Bronchial epithelial cell (primary cell): ENCODE measurements at regions not wholly inside any gene's neighbourhood (a gene's known extent, or its start where the extent isn't known, plus 50 kb on each side); places are given as distances from the start of the nearest gene placed in this dataset.

Experiments used
- DNase-seq: peaks from one replicate; pipeline ENCODE4 v3.0.0-alpha.2; 2010; ENCODE audit warnings: low read depth
- FAIRE-seq: peaks from 2 replicates; lab custom pipeline; 2011; peaks lifted over from hg19 to GRCh38; lab: Jason Lieb, UNC
- H3K27me3 ChIP-seq: 2 replicates; pipeline ENCODE4 v1.5.1; 2011; ENCODE audit warnings: low read length; ENCODE audit not compliant: control insufficient read depth, insufficient read depth
- H3K36me3 ChIP-seq: 2 replicates; pipeline ENCODE4 v1.5.1; 2011; ENCODE audit warnings: low read length; ENCODE audit not compliant: control insufficient read depth, insufficient read depth
- H3K4me3 ChIP-seq: 2 replicates; pipeline ENCODE4 v1.5.1; 2011; ENCODE audit warnings: mild to moderate bottlenecking, low read depth, low read length, control low read depth
- CTCF ChIP-seq: IDR thresholded peaks from 2 replicates; pipeline ENCODE4 v1.5.1; 2011; ENCODE audit warnings: mild to moderate bottlenecking, moderate library complexity, low read length, control low read depth, inconsistent platforms; ENCODE audit not compliant: insufficient read depth, severe bottlenecking

GRCh38 chr2:39597314-39597713, 68.4 kb upstream of the TMEM178A start:
- Histone ChIP-seq H3K27me3 (no peaks in the 10 kb centered on the region), H3K36me3 (no peaks in the 10 kb centered on the region), H3K4me3 (no peak overlapping the region)
- TF ChIP-seq CTCF: no peak
- DNase-seq (no peak), FAIRE-seq (no peak)

GRCh38 chr2:39602616-39603015, 63.1 kb upstream of the TMEM178A start:
- DNase-seq: no peak
- Histone ChIP-seq H3K4me3 (no peak overlapping the region), H3K36me3 (no peaks in the 10 kb centered on the region), H3K27me3 (no peaks in the 10 kb centered on the region)
- no peak for FAIRE-seq
- no peak for TF ChIP-seq CTCF

- no peaks in the 10 kb centered on the region for H3K27me3 ChIP-seq
- TF ChIP-seq CTCF: no peak
- no peaks in the 10 kb centered on the region for H3K36me3 ChIP-seq
- DNase-seq (peak; percentile 26), FAIRE-seq (no peak)
- H3K4me3 ChIP-seq: no peak overlapping the region
Measured at GRCh38 chr2:39603436-39603835, 62.3 kb upstream of the TMEM178A start.

- peaks cover 3% of the 10 kb centered on the region for H3K27me3 ChIP-seq
- no peaks in the 10 kb centered on the region for H3K36me3 ChIP-seq
- TF ChIP-seq CTCF: no peak
- no peak overlapping the region for H3K4me3 ChIP-seq
- FAIRE-seq (no peak), DNase-seq (no peak)
Measured at GRCh38 chr2:39604866-39605265, 60.9 kb upstream of the TMEM178A start.

- DNase-seq (no peak), FAIRE-seq (no peak)
- Histone ChIP-seq H3K4me3 (no peak overlapping the region), H3K36me3 (no peaks in the 10 kb centered on the region), H3K27me3 (peaks cover 3% of the 10 kb centered on the region)
- no peak for TF ChIP-seq CTCF
Measured at GRCh38 chr2:39606585-39606984, 59.1 kb upstream of the TMEM178A start.

- no peak for TF ChIP-seq CTCF
- no peaks in the 10 kb centered on the region for H3K36me3 ChIP-seq
- no peak overlapping the region for H3K4me3 ChIP-seq
- peaks cover 3% of the 10 kb centered on the region for H3K27me3 ChIP-seq
- DNase-seq (no peak), FAIRE-seq (no peak)
Measured at GRCh38 chr2:39607538-39608262, 58.0 kb upstream of the TMEM178A start.
